ENCODE measurements at regions not wholly inside any gene's neighbourhood (a gene's known extent, or its start where the extent isn't known, plus 50 kb on each side); places are given as distances from the start of the nearest gene placed in this dataset.

GRCh38 chr5:77874691-77875090 is 98.6 kb upstream of the TBCA start:
- DNase-seq (ENCODE audit: low spot score) (no peak), ATAC-seq (no peak)
- POLR2A ChIA-PET: no interaction called here
- Mint-ChIP-seq H3K36me3 (no peaks in the 10 kb centered on the region), H3K27me3 (ENCODE audit: low read depth) (peaks cover 6% of the 10 kb centered on the region), H3K4me1 (peaks cover 3% of the 10 kb centered on the region; the same call in 1 of the 2 replicates), H3K9me3 (no peaks in the 10 kb centered on the region), H3K4me3 (no peak overlapping the region), H3K27ac (no peak overlapping the region)
- CTCF ChIA-PET: no interaction called here
- no peak for TF ChIP-seq OVOL2 (CRISPR knock-in tag; IDR thresholded peaks at IDR 0.05; ENCODE audit: borderline replicate concordance)
- TF ChIP-seq USF1 (CRISPR knock-in tag; IDR thresholded peaks at IDR 0.05): no peak
- no peak for TF ChIP-seq AR (CRISPR knock-in tag; IDR thresholded peaks at IDR 0.05)
- no peak for TF ChIP-seq GTF2I (CRISPR knock-in tag; conservative IDR thresholded peaks at IDR 0.05)
- no peak for TF ChIP-seq IRF2 (CRISPR knock-in tag; IDR thresholded peaks at IDR 0.05; ENCODE audit: borderline replicate concordance, low read depth)
- no peak for TF ChIP-seq ZNF281 (CRISPR knock-in tag; IDR thresholded peaks at IDR 0.05)
- no peak for TF ChIP-seq ZBTB21 (CRISPR knock-in tag; IDR thresholded peaks at IDR 0.05; ENCODE audit: borderline replicate concordance)
- no peak for TF ChIP-seq ZNF423 (CRISPR knock-in tag; IDR thresholded peaks at IDR 0.05)
- TF ChIP-seq ZNF317 (CRISPR knock-in tag; IDR thresholded peaks at IDR 0.05; ENCODE audit: borderline replicate concordance, low read depth): no peak
- TF ChIP-seq HMGA2 (CRISPR knock-in tag; IDR thresholded peaks at IDR 0.05): no peak
- TF ChIP-seq ERG (CRISPR knock-in tag; IDR thresholded peaks at IDR 0.05): no peak
- TF ChIP-seq ATF1 (CRISPR knock-in tag; IDR thresholded peaks at IDR 0.05): no peak
- no peak for TF ChIP-seq PRRX2 (CRISPR knock-in tag; IDR thresholded peaks at IDR 0.05)
- no peak for TF ChIP-seq NFATC4 (CRISPR knock-in tag; IDR thresholded peaks at IDR 0.05)
- no peak for TF ChIP-seq ZNF671 (CRISPR knock-in tag; IDR thresholded peaks at IDR 0.05)
- no peak for TF ChIP-seq CREB1 (CRISPR knock-in tag; IDR thresholded peaks at IDR 0.05)
- TF ChIP-seq TCF7 (CRISPR knock-in tag; IDR thresholded peaks at IDR 0.05; ENCODE audit: low read depth): no peak
- no peak for TF ChIP-seq ZNF121 (CRISPR knock-in tag; IDR thresholded peaks at IDR 0.05)
- TF ChIP-seq SMAD4 (CRISPR knock-in tag; IDR thresholded peaks at IDR 0.05): no peak
- no peak for TF ChIP-seq ETV6 (CRISPR knock-in tag; IDR thresholded peaks at IDR 0.05)

GRCh38 chr5:77873239-77873638 is 97.1 kb upstream of the TBCA start:
- Mint-ChIP-seq H3K4me1 (peaks cover 3% of the 10 kb centered on the region; the same call in 1 of the 2 replicates), H3K4me3 (no peak overlapping the region), H3K27ac (no peak overlapping the region), H3K36me3 (no peaks in the 10 kb centered on the region), H3K27me3 (ENCODE audit: low read depth) (peaks cover 7% of the 10 kb centered on the region), H3K9me3 (no peaks in the 10 kb centered on the region)
- CTCF ChIA-PET: no interaction called here
- POLR2A ChIA-PET: interaction anchor here (0.5 kb wide), 1 partner anchor 69 kb away, joined by 3 read pairs; no protein-coding TSS in a partner anchor
- no peak for TF ChIP-seq TEAD4 (CRISPR knock-in tag; IDR thresholded peaks at IDR 0.05)
- TF ChIP-seq TCF7 (CRISPR knock-in tag; IDR thresholded peaks at IDR 0.05; ENCODE audit: low read depth): no peak
- TF ChIP-seq, protein P1, sequence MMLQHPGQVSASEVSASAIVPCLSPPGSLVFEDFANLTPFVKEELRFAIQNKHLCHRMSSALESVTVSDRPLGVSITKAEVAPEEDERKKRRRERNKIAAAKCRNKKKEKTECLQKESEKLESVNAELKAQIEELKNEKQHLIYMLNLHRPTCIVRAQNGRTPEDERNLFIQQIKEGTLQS (CRISPR knock-in tag; conservative IDR thresholded peaks at IDR 0.05): no peak
- DNase-seq (ENCODE audit: low spot score) (no peak), ATAC-seq (no peak)
